Heart left ventricle (tissue), 13 donors: ENCODE measurements at regions not wholly inside any gene's neighbourhood (a gene's known extent, or its start where the extent isn't known, plus 50 kb on each side); places are given as distances from the start of the nearest gene placed in this dataset.

Experiments
- CTCF ChIP-seq, 12 donors: fragments of 200-600 bp; sonication (generic) in 4 of 12; IDR thresholded peaks; one replicate each; pipeline versions ENCODE4 v1.5.0 to v1.8.0; 2018 to 2022; ENCODE audit warnings: antibody characterized with exemption in 12 of 12, mild to moderate bottlenecking in 5 of 12
- POLR2A ChIP-seq, 2 donors: fragments of 450-650 bp; IDR thresholded peaks; one replicate each; pipeline ENCODE4 v1.6.1; 2017; ENCODE audit warnings: antibody characterized with exemption in 2 of 2, mild to moderate bottlenecking in 2 of 2, moderate library complexity in 2 of 2
- donor health status: ischemic (EF 13 %, LVEDD 7.1; RV severe dilation, severe dysfunction).
- donor health status: DM: no; HTN: yes; CAD: no.
- donor health status: DM: no; HTN: no; CAD: no.
- donor health status: ischemic (EF 25% LVEDD 6.9; RV normal size, moderate dysfunction).
- donor health status: ischemic (EF 25% LVEDD 5.7; RV mildly dilated, moderate dysfunction).
- donor health status: ischemic (EF 35%, LVEDD 5.7; RV mildly dilated, moderate dysfunction).
- donor health status: nonischemic (EF 11% LVEDD 7.7; RV severe dilation, severe dysfunction).
- donor health status: DM: yes; HTN: yes; CAD: no.
- donor health status: PGD.
- donor health status: ischemic (EF 29% LVEDD 5.4; RV normal size, mild dysfunction).
- donor health status: nonischemic (EF 23%, LVEDD 6.1; RV moderate dilation, normal function).

GRCh38 chr22:27083610-27084009 lies 426.2 kb downstream of the MIAT start:
- TF ChIP-seq CTCF (IDR thresholded peaks at IDR 0.05) (no peak), POLR2A (IDR thresholded peaks at IDR 0.05) (no peak)
